ENCODE measurements at regions not wholly inside any gene's neighbourhood (a gene's known extent, or its start where the extent isn't known, plus 50 kb on each side); places are given as distances from the start of the nearest gene placed in this dataset.

GRCh38 chr2:44060990-44061389 is 65.2 kb upstream of the LRPPRC start:
- TF ChIP-seq, protein P1, sequence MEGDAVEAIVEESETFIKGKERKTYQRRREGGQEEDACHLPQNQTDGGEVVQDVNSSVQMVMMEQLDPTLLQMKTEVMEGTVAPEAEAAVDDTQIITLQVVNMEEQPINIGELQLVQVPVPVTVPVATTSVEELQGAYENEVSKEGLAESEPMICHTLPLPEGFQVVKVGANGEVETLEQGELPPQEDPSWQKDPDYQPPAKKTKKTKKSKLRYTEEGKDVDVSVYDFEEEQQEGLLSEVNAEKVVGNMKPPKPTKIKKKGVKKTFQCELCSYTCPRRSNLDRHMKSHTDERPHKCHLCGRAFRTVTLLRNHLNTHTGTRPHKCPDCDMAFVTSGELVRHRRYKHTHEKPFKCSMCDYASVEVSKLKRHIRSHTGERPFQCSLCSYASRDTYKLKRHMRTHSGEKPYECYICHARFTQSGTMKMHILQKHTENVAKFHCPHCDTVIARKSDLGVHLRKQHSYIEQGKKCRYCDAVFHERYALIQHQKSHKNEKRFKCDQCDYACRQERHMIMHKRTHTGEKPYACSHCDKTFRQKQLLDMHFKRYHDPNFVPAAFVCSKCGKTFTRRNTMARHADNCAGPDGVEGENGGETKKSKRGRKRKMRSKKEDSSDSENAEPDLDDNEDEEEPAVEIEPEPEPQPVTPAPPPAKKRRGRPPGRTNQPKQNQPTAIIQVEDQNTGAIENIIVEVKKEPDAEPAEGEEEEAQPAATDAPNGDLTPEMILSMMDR (IDR thresholded peaks at IDR 0.05; ENCODE audit: borderline replicate concordance, extremely low read depth, low read length, poor library complexity, severe bottlenecking) = no peak
- TF ChIP-seq EZH2 (IDR thresholded peaks at IDR 0.05; ENCODE audit: borderline replicate concordance, low read depth, low read length, severe bottlenecking) = no peak

All from DND-41 (cell line).